Body of pancreas (tissue), 4 donors: ENCODE measurements at regions not wholly inside any gene's neighbourhood (a gene's known extent, or its start where the extent isn't known, plus 50 kb on each side); places are given as distances from the start of the nearest gene placed in this dataset.

Source experiments
- ATAC-seq: fragments of 150-250 bp; one replicate; pipeline ENCODE4 v1.9.1; 2016
- DNase-seq, 4 donors: peaks; one replicate each; pipeline ENCODE4 v3.0.0-alpha.2; 2019
- H3K27ac ChIP-seq, 4 donors: fragments of 200-600 bp; sonication (generic); 1 replicate in 3 of 4; 2 replicates in 1 of 4; pipeline versions ENCODE4 v1.5.1 to v1.6.1; 2016 to 2019; ENCODE audit warnings: mild to moderate bottlenecking in 1 of 4, mixed read lengths in 1 of 4, moderate library complexity in 1 of 4
- H3K27me3 ChIP-seq, 2 donors: fragments of 200-600 bp; sonication (generic); one replicate each; pipeline ENCODE4 v1.6.0; 2016; ENCODE audit warnings: mild to moderate bottlenecking in 1 of 2
- H3K36me3 ChIP-seq, 2 donors: fragments of 200-600 bp; sonication (generic); replicated peaks in 1 of 2; 2 replicates each; pipeline ENCODE4 v1.5.1; 2016; ENCODE audit warnings: low read depth in 2 of 2; ENCODE audit not compliant: insufficient read depth in 1 of 2
- H3K4me1 ChIP-seq: fragments of 200-600 bp; sonication (generic); one replicate; pipeline ENCODE4 v1.6.0; 2016
- H3K4me3 ChIP-seq, 2 donors: fragments of 200-600 bp; sonication (generic); 1 replicate in 1 of 2; 2 replicates in 1 of 2; pipeline ENCODE4 v1.5.1; 2016 to 2019
- H3K9me3 ChIP-seq, 3 donors: fragments of 200-600 bp; sonication (generic); 1 replicate in 2 of 3; 2 replicates in 1 of 3; pipeline ENCODE4 v1.5.1; 2016
- CTCF ChIP-seq, 7 experiments: fragments of 450-650 bp in 4 of 7; fragments of 200-600 bp in 3 of 7; sonication (generic) in 3 of 7; IDR thresholded peaks; one replicate each; pipeline ENCODE4 v1.5.1; 2016 to 2019; ENCODE audit warnings: antibody characterized with exemption in 7 of 7
- POLR2A ChIP-seq, 3 donors: fragments of 450-650 bp; IDR thresholded peaks; one replicate each; pipeline ENCODE4 v1.6.1; 2016; ENCODE audit warnings: antibody characterized with exemption in 3 of 3, mild to moderate bottlenecking in 2 of 3
- WGBS, 2 donors: methylation state at CpG; one replicate each; pipeline ENCODE4 v1.1.5; 2017; 5-methylcytosine and 5-hydroxymethylcytosine counted together
- intact Hi-C: fragments of 100-400 bp; cut with DNase I; formaldehyde crosslinking; loops from one replicate; pipeline ENCODE4 v1.15.1; 2023

GRCh38 chr12:19064713-19065112 is 64.8 kb upstream of the PLEKHA5 start:
- Histone ChIP-seq H3K4me3 (no peak overlapping the region), H3K27ac (no peak overlapping the region), H3K4me1 (peaks cover 36% of the 10 kb centered on the region), H3K36me3 (no peaks in the 10 kb centered on the region), H3K27me3 (no peaks in the 10 kb centered on the region), H3K9me3 (no peaks in the 10 kb centered on the region)
- no peak for DNase-seq
- WGBS, 2 donors, result 40 to 47% methylated on average over 2 of the region's 2 CpGs
- no peak for ATAC-seq
- intact Hi-C loops, result no loop called here
- no peak for TF ChIP-seq CTCF (IDR thresholded peaks at IDR 0.05)
- TF ChIP-seq POLR2A (IDR thresholded peaks at IDR 0.05), result no peak

GRCh38 chr12:19065223-19065622 is 64.3 kb upstream of the PLEKHA5 start:
- ATAC-seq (no peak), DNase-seq (no peak)
- WGBS, 2 donors, result 16 to 18% methylated on average over 2 of the region's 2 CpGs
- H3K4me1 ChIP-seq, result peaks cover 36% of the 10 kb centered on the region
- H3K36me3 ChIP-seq, result no peaks in the 10 kb centered on the region
- H3K27ac ChIP-seq, result no peak overlapping the region
- intact Hi-C loops, result no loop called here
- TF ChIP-seq CTCF (IDR thresholded peaks at IDR 0.05), result no peak
- TF ChIP-seq POLR2A (IDR thresholded peaks at IDR 0.05), result no peak
- no peaks in the 10 kb centered on the region for H3K9me3 ChIP-seq
- no peaks in the 10 kb centered on the region for H3K27me3 ChIP-seq
- no peak overlapping the region for H3K4me3 ChIP-seq

DNA sequence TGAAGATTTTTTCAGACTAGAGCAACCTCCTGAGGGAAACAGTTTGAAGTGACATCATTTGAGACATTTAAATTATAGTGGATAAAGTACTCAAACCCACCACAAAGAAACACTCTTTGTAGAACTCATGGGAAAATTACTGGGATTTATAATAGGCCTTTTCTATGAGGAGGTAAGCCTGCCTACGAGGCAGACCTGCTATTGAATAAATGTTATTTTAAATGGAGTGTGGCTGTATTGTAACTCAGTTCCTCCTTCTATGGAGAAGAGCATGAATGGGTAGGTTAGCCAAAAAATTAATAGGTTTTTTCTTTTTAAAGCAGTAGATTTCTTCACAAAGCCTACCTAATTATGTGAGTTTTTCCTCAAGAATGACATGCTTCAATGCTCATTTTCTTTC is 63.7 kb upstream of the PLEKHA5 start:
- Histone ChIP-seq H3K36me3 (no peaks in the 10 kb centered on the region), H3K9me3 (no peaks in the 10 kb centered on the region), H3K27ac (peak overlapping the region in 2 of 4 donors; percentile 28 to 58), H3K4me3 (no peak overlapping the region), H3K4me1 (peaks cover 36% of the 10 kb centered on the region), H3K27me3 (no peaks in the 10 kb centered on the region)
- ATAC-seq (peak; percentile 36), DNase-seq (no peak)
- intact Hi-C loops, result no loop called here
- TF ChIP-seq CTCF (IDR thresholded peaks at IDR 0.05) (no peak), POLR2A (IDR thresholded peaks at IDR 0.05) (no peak)
- 32 to 52% methylated on average over 1 of the region's 1 CpG for WGBS, 2 donors

DNA sequence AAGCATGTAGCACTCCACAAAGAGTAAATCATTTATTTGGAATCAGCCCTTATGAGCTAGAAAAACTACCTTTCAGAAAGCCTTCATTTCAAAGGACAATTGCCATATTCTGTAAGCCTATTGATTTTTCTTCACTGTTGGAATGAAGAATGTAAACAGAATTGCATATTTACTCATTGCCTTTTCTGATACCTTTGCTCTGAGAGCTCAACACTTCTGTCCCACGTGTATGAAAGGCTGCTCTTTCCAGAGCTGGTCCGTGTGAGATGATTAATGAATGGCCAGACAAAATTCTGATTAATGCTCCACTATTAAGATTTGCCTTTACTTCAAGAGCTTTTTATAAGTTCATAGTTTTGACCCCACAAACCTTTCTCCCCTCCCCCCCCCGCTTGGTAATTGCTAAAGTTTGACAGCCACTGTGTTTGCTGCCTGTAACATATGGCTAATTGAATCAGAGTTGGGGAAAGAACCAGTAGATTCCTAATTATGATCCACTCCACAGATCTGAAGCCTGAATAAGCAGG is 63.0 kb upstream of the PLEKHA5 start:
- DNase-seq (peak; percentile 14 to 39 (median 27)), ATAC-seq (peak; percentile 95)
- no peak overlapping the region for H3K4me3 ChIP-seq
- no peaks in the 10 kb centered on the region for H3K27me3 ChIP-seq
- no peaks in the 10 kb centered on the region for H3K9me3 ChIP-seq
- H3K36me3 ChIP-seq, result no peaks in the 10 kb centered on the region
- peaks cover 36% of the 10 kb centered on the region for H3K4me1 ChIP-seq
- intact Hi-C loops, result no loop called here
- TF ChIP-seq CTCF (IDR thresholded peaks at IDR 0.05) (no peak), POLR2A (IDR thresholded peaks at IDR 0.05) (no peak)
- 4 to 15% methylated on average over 3 of the region's 3 CpGs for WGBS, 2 donors
- H3K27ac ChIP-seq, result peak overlapping the region in 3 of 4 donors; percentile 6 to 58 (median 28)

DNA sequence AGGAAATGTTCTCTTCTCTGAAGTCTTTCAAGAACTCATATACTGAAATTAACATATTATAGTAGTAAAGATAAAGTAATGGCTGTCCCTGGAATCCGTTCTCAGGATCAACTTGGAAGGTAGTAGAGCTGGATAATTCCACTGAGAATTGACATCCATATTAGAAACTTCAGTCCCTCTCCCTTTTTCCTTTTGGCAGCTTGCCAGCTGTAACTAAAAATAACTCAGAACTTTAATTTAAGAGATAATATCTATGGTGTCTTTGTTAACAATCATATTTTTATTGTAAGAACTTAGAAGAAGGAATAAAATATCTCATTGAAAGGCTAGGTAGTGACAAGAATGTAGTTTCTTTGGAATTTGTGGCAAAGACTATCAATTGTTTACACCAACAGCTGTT is 61.4 kb upstream of the PLEKHA5 start:
- no peaks in the 10 kb centered on the region for H3K36me3 ChIP-seq
- H3K4me1 ChIP-seq, result peaks cover 36% of the 10 kb centered on the region
- intact Hi-C loops, result no loop called here
- H3K27me3 ChIP-seq, result no peaks in the 10 kb centered on the region
- DNase-seq (no peak), ATAC-seq (no peak)
- 31 to 43% methylated on average over 1 of the region's 1 CpG for WGBS, 2 donors
- H3K27ac ChIP-seq, result no peak overlapping the region
- TF ChIP-seq POLR2A (IDR thresholded peaks at IDR 0.05), result no peak
- TF ChIP-seq CTCF (IDR thresholded peaks at IDR 0.05), result no peak
- H3K4me3 ChIP-seq, result no peak overlapping the region
- H3K9me3 ChIP-seq, result no peaks in the 10 kb centered on the region
